ENCODE measurements at regions not wholly inside any gene's neighbourhood (a gene's known extent, or its start where the extent isn't known, plus 50 kb on each side); places are given as distances from the start of the nearest gene placed in this dataset.
A peak's percentile ranks its signal among the peaks of the same experiment; 100 is the strongest.

DNA sequence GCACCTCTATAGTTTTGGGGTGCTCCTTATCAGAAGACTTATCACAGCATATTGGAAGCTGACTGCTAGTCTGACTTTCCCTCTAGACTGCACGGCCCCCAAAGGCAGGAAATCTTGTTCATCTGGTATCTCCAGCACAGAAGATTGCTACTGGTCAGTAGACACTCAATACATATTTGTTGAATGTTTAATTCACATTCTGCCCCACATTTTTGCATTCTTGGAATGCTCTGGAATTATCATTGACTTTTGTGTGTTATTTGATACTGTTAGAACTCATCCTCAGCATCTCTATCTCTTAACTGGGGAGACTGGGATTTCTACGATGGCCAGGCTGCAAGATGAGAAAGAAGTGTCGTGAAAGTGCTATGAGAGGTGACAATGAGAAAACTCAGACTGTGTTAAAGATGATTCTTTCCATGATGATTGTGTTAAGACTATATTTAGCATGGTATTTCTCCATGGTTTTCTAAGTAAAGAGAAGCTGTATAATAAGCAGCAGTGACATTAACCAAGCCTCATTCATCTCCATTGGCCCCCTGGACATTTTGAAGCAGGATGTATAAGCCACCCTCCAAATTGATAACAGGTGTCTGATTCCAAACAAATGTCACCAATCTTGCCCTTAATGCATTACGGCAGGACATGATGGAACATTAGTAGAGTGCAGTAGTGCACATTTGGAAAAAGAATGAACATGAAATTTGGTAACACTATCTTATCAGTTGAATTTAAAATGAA, 440.9 kb downstream of the RFC3 start:
- no peak overlapping the region for H3K27ac ChIP-seq (ENCODE audit: low read length in 2 of 2)
- POLR2A ChIA-PET, result no interaction called here
- peak overlapping the region; percentile 1 for H3K4me3 Mint-ChIP-seq
- peaks cover 0 to 2% (median 1%) of the 10 kb centered on the region in 3 donors for H3K9me3 ChIP-seq (ENCODE audit: control extremely low read depth in 1 of 3, control insufficient read depth in 2 of 3, insufficient read depth in 1 of 3, low read length in 2 of 3)
- peak overlapping the region; percentile 34 for H3K4me2 ChIP-seq (replicated peaks; ENCODE audit: low read depth, low read length, poor library complexity, severe bottlenecking)
- no peaks in the 10 kb centered on the region for H3K27me3 ChIP-seq (replicated peaks in 1 of 4; ENCODE audit: control extremely low read depth in 1 of 4, control insufficient read depth in 3 of 4, insufficient read depth in 4 of 4, low read length in 3 of 4)
- no peak for ATAC-seq (ENCODE audit: low read depth)
- no peak for TF ChIP-seq EZH2 (IDR thresholded peaks at IDR 0.05; ENCODE audit: borderline replicate concordance, insufficient read depth, low read depth, low read length, poor library complexity, severe bottlenecking)
- TF ChIP-seq, protein P1, sequence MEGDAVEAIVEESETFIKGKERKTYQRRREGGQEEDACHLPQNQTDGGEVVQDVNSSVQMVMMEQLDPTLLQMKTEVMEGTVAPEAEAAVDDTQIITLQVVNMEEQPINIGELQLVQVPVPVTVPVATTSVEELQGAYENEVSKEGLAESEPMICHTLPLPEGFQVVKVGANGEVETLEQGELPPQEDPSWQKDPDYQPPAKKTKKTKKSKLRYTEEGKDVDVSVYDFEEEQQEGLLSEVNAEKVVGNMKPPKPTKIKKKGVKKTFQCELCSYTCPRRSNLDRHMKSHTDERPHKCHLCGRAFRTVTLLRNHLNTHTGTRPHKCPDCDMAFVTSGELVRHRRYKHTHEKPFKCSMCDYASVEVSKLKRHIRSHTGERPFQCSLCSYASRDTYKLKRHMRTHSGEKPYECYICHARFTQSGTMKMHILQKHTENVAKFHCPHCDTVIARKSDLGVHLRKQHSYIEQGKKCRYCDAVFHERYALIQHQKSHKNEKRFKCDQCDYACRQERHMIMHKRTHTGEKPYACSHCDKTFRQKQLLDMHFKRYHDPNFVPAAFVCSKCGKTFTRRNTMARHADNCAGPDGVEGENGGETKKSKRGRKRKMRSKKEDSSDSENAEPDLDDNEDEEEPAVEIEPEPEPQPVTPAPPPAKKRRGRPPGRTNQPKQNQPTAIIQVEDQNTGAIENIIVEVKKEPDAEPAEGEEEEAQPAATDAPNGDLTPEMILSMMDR (IDR thresholded peaks at IDR 0.05), result no peak
- CTCF ChIA-PET, result no interaction called here
- no peaks in the 10 kb centered on the region for H4K20me1 ChIP-seq (ENCODE audit: control insufficient read depth, insufficient read depth, low read length, poor library complexity, severe bottlenecking)
- H3K27me3 Mint-ChIP-seq, result no peaks in the 10 kb centered on the region
- H3K4me3 ChIP-seq (ENCODE audit: control extremely low read depth in 1 of 5, extremely low read depth in 1 of 5, insufficient read depth in 1 of 5, low read depth in 2 of 5, low read length in 4 of 5), result no peak overlapping the region
- no peaks in the 10 kb centered on the region for H3K36me3 ChIP-seq (replicated peaks in 1 of 2; ENCODE audit: control extremely low read depth in 1 of 2, control insufficient read depth in 1 of 2, extremely low read depth in 1 of 2, insufficient read depth in 2 of 2, low read length in 1 of 2)
- H3K4me1 ChIP-seq (ENCODE audit: control insufficient read depth in 2 of 2, insufficient read depth in 2 of 2, low read length in 2 of 2), result peaks cover 18 to 21% of the 10 kb centered on the region in 2 donors
- DNase-seq, result no peak
- intact Hi-C loops (cut with micrococcal nuclease), result no loop called here
- no CpG with 5 or more reads among the region's 4 CpGs for WGBS (ENCODE audit: insufficient coverage)
- no peaks in the 10 kb centered on the region for H3K9me3 Mint-ChIP-seq (ENCODE audit: insufficient read depth)
- no peaks in the 10 kb centered on the region for H3K79me2 ChIP-seq (ENCODE audit: control insufficient read depth, insufficient read depth, low read length)
- H3K9ac ChIP-seq (ENCODE audit: low read length), result no peak overlapping the region
- H3K4me1 Mint-ChIP-seq, result peaks cover 20% of the 10 kb centered on the region
- no peak overlapping the region for H2AFZ ChIP-seq (ENCODE audit: insufficient read depth, low read depth, low read length, poor library complexity, severe bottlenecking)
- no peak overlapping the region for H3K27ac Mint-ChIP-seq

DNA sequence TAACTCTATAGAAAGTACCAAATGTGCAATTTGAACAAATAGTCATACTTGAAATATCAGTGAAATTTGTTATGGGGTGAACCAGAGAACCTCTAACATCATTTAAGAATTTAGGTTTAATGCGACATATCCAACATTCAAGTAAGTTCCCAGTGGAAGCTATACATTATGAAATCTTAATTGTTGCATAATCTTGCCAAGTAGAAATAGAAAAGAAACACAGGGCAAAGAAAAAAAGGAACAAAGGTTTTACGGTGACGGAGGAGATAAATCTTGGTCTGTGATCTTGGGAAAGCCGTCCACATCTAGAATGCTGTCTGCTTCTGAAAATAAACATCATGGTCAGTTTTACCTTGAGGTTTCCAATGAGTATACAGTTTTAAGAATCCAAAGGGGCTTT, 445.7 kb downstream of the RFC3 start:
- H3K4me3 Mint-ChIP-seq, result no peak overlapping the region
- H3K4me1 Mint-ChIP-seq, result peaks cover 2% of the 10 kb centered on the region
- Histone ChIP-seq H3K4me2 (replicated peaks; ENCODE audit: low read depth, low read length, poor library complexity, severe bottlenecking) (no peak overlapping the region), H3K9ac (ENCODE audit: low read length) (no peak overlapping the region), H4K20me1 (ENCODE audit: control insufficient read depth, insufficient read depth, low read length, poor library complexity, severe bottlenecking) (no peaks in the 10 kb centered on the region), H3K4me3 (ENCODE audit: control extremely low read depth in 1 of 5, extremely low read depth in 1 of 5, insufficient read depth in 1 of 5, low read depth in 2 of 5, low read length in 4 of 5) (no peak overlapping the region), H3K27ac (ENCODE audit: low read length in 2 of 2) (no peak overlapping the region), H3K79me2 (ENCODE audit: control insufficient read depth, insufficient read depth, low read length) (no peaks in the 10 kb centered on the region), H3K27me3 (replicated peaks in 1 of 4; ENCODE audit: control extremely low read depth in 1 of 4, control insufficient read depth in 3 of 4, insufficient read depth in 4 of 4, low read length in 3 of 4) (no peaks in the 10 kb centered on the region), H2AFZ (ENCODE audit: insufficient read depth, low read depth, low read length, poor library complexity, severe bottlenecking) (no peak overlapping the region), H3K9me3 (ENCODE audit: control extremely low read depth in 1 of 3, control insufficient read depth in 2 of 3, insufficient read depth in 1 of 3, low read length in 2 of 3) (peaks cover 0 to 3% (median 0%) of the 10 kb centered on the region in 3 donors), H3K36me3 (replicated peaks in 1 of 2; ENCODE audit: control extremely low read depth in 1 of 2, control insufficient read depth in 1 of 2, extremely low read depth in 1 of 2, insufficient read depth in 2 of 2, low read length in 1 of 2) (no peaks in the 10 kb centered on the region), H3K4me1 (ENCODE audit: control insufficient read depth in 2 of 2, insufficient read depth in 2 of 2, low read length in 2 of 2) (peaks cover 2% of the 10 kb centered on the region in 2 donors)
- no peaks in the 10 kb centered on the region for H3K27me3 Mint-ChIP-seq
- DNase-seq (no peak), ATAC-seq (ENCODE audit: low read depth) (no peak)
- CTCF ChIA-PET, result no interaction called here
- POLR2A ChIA-PET, result no interaction called here
- H3K27ac Mint-ChIP-seq, result no peak overlapping the region
- intact Hi-C loops (cut with micrococcal nuclease), result no loop called here
- TF ChIP-seq, protein P1 (IDR thresholded peaks at IDR 0.05), result no peak
- TF ChIP-seq EZH2 (IDR thresholded peaks at IDR 0.05; ENCODE audit: borderline replicate concordance, insufficient read depth, low read depth, low read length, poor library complexity, severe bottlenecking), result no peak
- H3K9me3 Mint-ChIP-seq (ENCODE audit: insufficient read depth), result no peaks in the 10 kb centered on the region
- 45% methylated on average over 3 of the region's 4 CpGs for WGBS (ENCODE audit: insufficient coverage)
